Uterus (tissue), 2 donors: ENCODE measurements at regions not wholly inside any gene's neighbourhood (a gene's known extent, or its start where the extent isn't known, plus 50 kb on each side); places are given as distances from the start of the nearest gene placed in this dataset.

ENCODE experiments used
- CTCF ChIP-seq, 4 experiments: fragments of 200-600 bp in 2 of 4; fragments of 450-650 bp in 2 of 4; sonication (generic) in 2 of 4; IDR thresholded peaks; one replicate each; pipeline ENCODE4 v1.5.1; 2016 to 2019; ENCODE audit warnings: antibody characterized with exemption in 4 of 4, mild to moderate bottlenecking in 2 of 4, moderate library complexity in 1 of 4
- POLR2A ChIP-seq, 2 donors: fragments of 450-650 bp; IDR thresholded peaks; one replicate each; pipeline ENCODE4 v1.6.1; 2016; ENCODE audit warnings: antibody characterized with exemption in 2 of 2, mild to moderate bottlenecking in 1 of 2, moderate library complexity in 1 of 2

- TF ChIP-seq CTCF (IDR thresholded peaks at IDR 0.05) (no peak), POLR2A (IDR thresholded peaks at IDR 0.05) (no peak)
Measured at GRCh38 chr6:81353262-81353661, 399.2 kb downstream of the TENT5A start.
